ENCODE measurements at regions not wholly inside any gene's neighbourhood (a gene's known extent, or its start where the extent isn't known, plus 50 kb on each side); places are given as distances from the start of the nearest gene placed in this dataset.

GRCh38 chr2:6423944-6424343, 441.8 kb downstream of the CMPK2 start:
- TF ChIP-seq CTCF (conservative IDR thresholded peaks at IDR 0.05; ENCODE audit: low read depth, low read length) (no peak), EZH2 (IDR thresholded peaks at IDR 0.05; ENCODE audit: low read length, unreplicated experiment) (no peak), EZH2phosphoT487 (IDR thresholded peaks at IDR 0.05; ENCODE audit: borderline replicate concordance, low read length) (no peak)
